Keratinocyte (primary cell): ENCODE measurements at regions not wholly inside any gene's neighbourhood (a gene's known extent, or its start where the extent isn't known, plus 50 kb on each side); places are given as distances from the start of the nearest gene placed in this dataset.

ENCODE experiments used
- CTCF ChIP-seq, 3 experiments: IDR thresholded peaks in 1 of 3; conservative IDR thresholded peaks in 1 of 3; optimal IDR thresholded peaks in 1 of 3; 2 replicates in 2 of 3; 3 replicates in 1 of 3; pipeline versions ENCODE3 to v1.5.1; 2011; ENCODE audit warnings: low read length in 3 of 3, mild to moderate bottlenecking in 3 of 3, moderate library complexity in 2 of 3, control low read depth in 1 of 3, inconsistent platforms in 1 of 3; ENCODE audit not compliant: insufficient read depth in 2 of 3; ENCODE audit errors: extremely low read depth in 1 of 3
- EZH2 ChIP-seq: IDR thresholded peaks from one replicate; pipeline ENCODE4 v1.6.1; 2012; ENCODE audit warnings: inconsistent platforms, mild to moderate bottlenecking, low read length, moderate library complexity

- TF ChIP-seq CTCF (optimal IDR thresholded peaks at IDR 0.05 in 1 of 3, IDR thresholded peaks at IDR 0.05 in 1 of 3, conservative IDR thresholded peaks at IDR 0.05 in 1 of 3; ENCODE audit: extremely low read depth in 1 of 3, insufficient read depth in 2 of 3, low read length in 3 of 3) (no peak), EZH2 (no peak)
These were observed 52.9 kb upstream of the DIPK1A start for GRCh38 chr1:93014168-93014567.
